Cardiac fibroblast (primary cell): ENCODE measurements at regions not wholly inside any gene's neighbourhood (a gene's known extent, or its start where the extent isn't known, plus 50 kb on each side); places are given as distances from the start of the nearest gene placed in this dataset.

Experiments
- DNase-seq, 2 donors: peaks; one replicate each; pipeline versions ENCODE4 v3.0.0 to v3.0.0-alpha.2; 2010; ENCODE audit warnings: low read depth in 2 of 2
- H3K4me3 ChIP-seq, 2 donors: replicated peaks in 1 of 2; 1 replicate in 1 of 2; 2 replicates in 1 of 2; pipeline ENCODE4 v1.5.1; 2011; ENCODE audit warnings: low read depth in 2 of 2, low read length in 2 of 2, mild to moderate bottlenecking in 2 of 2, moderate library complexity in 1 of 2
- TF ChIP-seq, protein P1 (sequence below): IDR thresholded peaks from one replicate; pipeline ENCODE4 v1.5.1; 2011; ENCODE audit warnings: low read depth, mild to moderate bottlenecking, low read length, inconsistent platforms

DNA sequence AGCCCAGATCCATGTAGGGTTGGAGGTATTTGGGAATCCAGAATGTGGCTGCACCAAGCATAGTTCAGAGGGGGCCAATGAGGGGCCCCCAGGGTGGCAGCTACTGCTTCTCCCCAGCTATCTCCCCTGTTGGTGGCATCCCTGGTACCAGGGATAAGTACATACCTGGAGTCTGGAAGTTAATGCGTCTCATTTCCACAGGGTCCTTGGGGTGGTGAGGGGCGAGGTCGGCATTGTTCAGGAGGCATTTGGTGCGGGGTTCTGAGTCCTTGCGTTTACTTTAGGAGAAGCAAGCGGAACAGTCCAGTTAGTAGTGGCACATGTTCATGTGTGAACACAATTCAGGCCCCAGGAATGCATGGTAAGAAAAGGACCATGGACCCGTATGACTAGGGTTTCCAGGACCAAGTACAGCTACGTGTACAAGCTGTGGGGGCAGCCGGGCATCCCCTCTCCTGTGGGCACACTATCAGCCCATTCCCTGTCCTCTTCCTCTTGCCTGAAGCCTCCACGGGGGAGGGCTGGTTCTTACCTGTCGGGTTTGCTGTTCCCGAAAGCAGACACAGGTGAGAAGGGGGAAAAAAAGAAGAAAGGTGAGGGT, 122.3 kb downstream of the PTPRS start:
- TF ChIP-seq, protein P1, sequence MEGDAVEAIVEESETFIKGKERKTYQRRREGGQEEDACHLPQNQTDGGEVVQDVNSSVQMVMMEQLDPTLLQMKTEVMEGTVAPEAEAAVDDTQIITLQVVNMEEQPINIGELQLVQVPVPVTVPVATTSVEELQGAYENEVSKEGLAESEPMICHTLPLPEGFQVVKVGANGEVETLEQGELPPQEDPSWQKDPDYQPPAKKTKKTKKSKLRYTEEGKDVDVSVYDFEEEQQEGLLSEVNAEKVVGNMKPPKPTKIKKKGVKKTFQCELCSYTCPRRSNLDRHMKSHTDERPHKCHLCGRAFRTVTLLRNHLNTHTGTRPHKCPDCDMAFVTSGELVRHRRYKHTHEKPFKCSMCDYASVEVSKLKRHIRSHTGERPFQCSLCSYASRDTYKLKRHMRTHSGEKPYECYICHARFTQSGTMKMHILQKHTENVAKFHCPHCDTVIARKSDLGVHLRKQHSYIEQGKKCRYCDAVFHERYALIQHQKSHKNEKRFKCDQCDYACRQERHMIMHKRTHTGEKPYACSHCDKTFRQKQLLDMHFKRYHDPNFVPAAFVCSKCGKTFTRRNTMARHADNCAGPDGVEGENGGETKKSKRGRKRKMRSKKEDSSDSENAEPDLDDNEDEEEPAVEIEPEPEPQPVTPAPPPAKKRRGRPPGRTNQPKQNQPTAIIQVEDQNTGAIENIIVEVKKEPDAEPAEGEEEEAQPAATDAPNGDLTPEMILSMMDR = no peak
- no peak overlapping the region for H3K4me3 ChIP-seq
- DNase-seq = no peak

DNA sequence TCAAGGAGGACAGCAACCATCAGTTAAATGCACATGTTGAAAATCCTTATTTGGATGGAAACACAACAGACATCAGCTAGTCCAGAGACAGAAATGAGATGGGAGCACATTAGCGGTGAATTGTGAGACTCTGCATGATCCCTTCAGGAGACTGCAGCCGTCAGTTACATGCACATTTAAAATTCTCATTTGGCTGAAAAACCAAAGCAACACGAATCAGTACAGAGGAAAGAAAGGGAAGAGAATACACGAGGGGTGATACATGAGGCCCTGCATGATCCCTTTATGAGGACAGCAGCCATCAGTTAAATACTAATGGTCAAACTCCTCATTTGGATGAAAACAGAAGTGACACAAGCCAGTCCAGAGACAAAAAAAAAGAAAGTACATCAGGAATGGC, 123.4 kb downstream of the PTPRS start:
- TF ChIP-seq, protein P1 = no peak
- no peak for DNase-seq
- H3K4me3 ChIP-seq = no peak overlapping the region

DNA sequence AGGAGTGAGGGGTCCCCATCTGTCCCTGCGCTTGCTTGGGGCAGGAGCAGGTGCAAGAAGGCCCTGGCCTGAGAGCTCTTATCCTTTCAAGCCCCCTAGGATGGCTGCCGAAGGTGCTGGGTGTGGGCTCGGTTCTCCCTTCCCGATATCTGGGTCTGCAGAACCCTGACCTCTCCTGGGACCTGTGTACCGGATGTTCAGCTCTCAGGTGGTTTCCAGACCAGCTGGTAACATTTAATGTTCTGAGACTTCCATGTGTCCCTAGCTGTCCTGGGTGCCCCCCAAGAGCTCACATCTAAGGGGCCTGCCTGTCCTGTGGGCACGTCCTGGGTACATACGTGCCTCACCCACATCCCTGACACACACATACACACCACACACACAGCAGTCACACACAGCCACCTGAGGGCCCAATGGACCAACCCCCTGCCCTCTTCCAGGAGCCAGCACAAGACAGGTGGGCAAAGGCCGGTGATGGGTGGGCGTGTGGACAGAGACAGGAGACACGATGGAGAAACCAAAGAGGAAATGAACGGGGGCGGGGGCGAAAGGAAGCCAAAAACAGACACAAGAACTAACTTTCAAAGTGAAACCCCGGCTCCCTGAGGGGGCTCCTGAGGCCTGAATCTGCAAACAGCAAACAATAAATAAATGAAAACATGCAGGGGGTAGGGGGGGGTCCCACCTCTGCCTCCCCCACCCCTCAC, 124.3 kb downstream of the PTPRS start:
- TF ChIP-seq, protein P1 = no peak
- DNase-seq = no peak
- no peak overlapping the region for H3K4me3 ChIP-seq

- no peak for DNase-seq
- TF ChIP-seq, protein P1 = no peak
- H3K4me3 ChIP-seq = no peak overlapping the region
Observed at GRCh38 chr19:5215431-5215830, 125.2 kb downstream of the PTPRS start.

DNA sequence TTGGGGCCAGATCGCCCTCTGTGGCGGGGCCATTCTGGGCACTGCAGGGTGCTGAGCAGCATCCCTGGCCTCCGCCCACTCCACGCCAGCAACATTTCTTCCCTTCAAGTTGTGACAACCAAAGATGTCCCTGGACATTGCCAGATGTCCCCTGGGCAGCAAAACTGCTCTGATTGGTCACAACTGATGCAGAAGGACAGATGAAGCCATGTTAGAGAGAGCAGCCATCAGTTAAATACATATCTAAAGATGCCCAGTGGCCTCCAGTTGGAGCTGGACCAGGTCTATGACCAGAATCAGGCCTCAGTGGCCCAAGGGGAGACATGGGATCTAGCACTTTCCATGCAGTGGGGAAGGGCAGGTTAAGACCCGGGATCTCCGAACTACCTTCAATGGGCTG, 125.7 kb downstream of the PTPRS start:
- no peak overlapping the region for H3K4me3 ChIP-seq
- no peak for DNase-seq
- TF ChIP-seq, protein P1 = no peak

- no peak overlapping the region for H3K4me3 ChIP-seq
- no peak for DNase-seq
- TF ChIP-seq, protein P1 = no peak
Observed at GRCh38 chr19:5214371-5214770, 126.2 kb downstream of the PTPRS start.
